Retinal pigment epithelial cell (primary cell): ENCODE measurements at regions not wholly inside any gene's neighbourhood (a gene's known extent, or its start where the extent isn't known, plus 50 kb on each side); places are given as distances from the start of the nearest gene placed in this dataset.

Source experiments
- DNase-seq: peaks from one replicate; pipeline ENCODE4 v3.0.0-alpha.2; 2010; ENCODE audit warnings: low read depth
- H3K4me3 ChIP-seq: 2 replicates; pipeline ENCODE4 v1.5.1; 2011; ENCODE audit warnings: mild to moderate bottlenecking, low read length, control low read depth, moderate library complexity
- TF ChIP-seq, protein P1 (sequence below): conservative IDR thresholded peaks from 2 replicates; pipeline ENCODE4 v1.5.1; 2011; ENCODE audit warnings: low read depth, low read length, control low read depth, inconsistent platforms

DNA sequence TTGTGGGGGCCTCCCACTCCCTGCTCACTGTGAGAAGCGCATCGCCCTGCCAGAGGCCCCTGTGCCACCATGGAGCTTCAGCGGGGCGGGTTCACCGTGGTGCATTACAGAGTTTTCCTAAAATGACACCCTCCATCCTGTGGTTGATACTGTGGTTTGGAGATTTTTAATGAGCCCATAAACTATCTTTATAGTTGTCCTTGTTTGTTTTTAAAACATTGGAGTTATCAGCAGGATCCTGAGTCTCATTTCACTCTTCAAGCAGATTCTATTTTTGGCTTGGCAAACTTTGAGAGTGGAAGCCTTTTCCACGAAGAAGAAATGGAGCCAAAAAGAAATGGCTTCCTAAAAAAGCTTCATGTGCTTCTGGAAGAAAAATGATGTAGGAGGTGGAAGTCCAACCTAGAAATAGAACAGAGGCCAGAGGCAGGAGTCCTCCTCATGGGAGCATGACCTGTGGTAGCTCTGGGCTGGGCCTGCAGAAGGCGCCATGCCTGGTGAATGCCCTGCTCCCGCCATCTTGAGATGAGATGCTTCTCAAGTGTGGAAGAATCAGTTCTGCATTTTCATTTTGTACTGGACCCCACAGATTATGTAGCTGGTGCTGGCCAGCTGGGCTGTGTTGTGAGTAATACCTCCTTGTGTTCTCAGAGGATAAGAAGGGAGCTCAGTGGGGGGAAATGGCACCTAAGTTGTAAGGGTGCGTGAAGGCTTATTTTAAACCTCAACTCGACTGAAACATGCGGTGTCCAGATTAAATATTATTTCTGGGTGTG lies 79.0 kb upstream of the RAI14 start:
- no peak overlapping the region for H3K4me3 ChIP-seq
- TF ChIP-seq, protein P1, sequence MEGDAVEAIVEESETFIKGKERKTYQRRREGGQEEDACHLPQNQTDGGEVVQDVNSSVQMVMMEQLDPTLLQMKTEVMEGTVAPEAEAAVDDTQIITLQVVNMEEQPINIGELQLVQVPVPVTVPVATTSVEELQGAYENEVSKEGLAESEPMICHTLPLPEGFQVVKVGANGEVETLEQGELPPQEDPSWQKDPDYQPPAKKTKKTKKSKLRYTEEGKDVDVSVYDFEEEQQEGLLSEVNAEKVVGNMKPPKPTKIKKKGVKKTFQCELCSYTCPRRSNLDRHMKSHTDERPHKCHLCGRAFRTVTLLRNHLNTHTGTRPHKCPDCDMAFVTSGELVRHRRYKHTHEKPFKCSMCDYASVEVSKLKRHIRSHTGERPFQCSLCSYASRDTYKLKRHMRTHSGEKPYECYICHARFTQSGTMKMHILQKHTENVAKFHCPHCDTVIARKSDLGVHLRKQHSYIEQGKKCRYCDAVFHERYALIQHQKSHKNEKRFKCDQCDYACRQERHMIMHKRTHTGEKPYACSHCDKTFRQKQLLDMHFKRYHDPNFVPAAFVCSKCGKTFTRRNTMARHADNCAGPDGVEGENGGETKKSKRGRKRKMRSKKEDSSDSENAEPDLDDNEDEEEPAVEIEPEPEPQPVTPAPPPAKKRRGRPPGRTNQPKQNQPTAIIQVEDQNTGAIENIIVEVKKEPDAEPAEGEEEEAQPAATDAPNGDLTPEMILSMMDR = no peak
- no peak for DNase-seq

DNA sequence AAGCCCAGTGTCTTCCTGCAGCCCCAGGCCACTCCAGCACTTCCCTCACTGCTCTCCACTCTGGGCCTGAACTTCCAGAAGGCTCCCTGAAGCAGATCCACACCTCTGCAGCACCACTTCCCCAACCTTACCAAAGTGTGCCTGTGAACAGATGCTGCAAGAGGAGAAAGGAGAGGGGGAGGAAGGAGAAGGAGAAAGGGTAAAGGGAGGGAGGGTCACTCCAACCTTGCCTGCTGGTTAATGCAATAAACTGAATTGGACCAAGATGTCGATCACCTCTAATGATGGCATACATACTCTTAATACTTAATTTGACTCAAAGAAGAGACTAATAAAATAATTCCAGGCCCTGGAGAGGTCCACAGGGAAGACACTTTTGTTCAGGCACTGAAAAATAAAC lies 77.2 kb upstream of the RAI14 start:
- TF ChIP-seq, protein P1 = no peak
- no peak for DNase-seq
- no peak overlapping the region for H3K4me3 ChIP-seq

DNA sequence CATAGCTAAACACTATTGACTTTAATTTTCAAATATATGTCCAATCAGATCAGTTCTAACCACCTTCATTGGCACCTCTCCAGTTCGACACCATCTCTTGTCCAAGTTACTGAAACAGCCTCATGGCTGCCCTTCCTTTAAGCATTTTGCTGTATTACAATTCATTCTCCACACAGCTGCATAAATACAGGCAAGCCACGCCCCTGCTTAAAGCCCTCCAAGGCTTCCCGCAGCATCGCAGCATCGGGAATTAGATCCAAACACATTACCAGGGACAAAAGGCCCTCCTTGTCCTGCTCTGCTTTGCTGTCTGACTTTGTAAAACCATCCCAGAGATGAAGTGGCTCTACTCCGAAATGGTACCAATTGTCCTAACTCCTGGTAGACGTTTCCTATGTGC lies 75.1 kb upstream of the RAI14 start:
- TF ChIP-seq, protein P1 = no peak
- no peak for DNase-seq
- no peak overlapping the region for H3K4me3 ChIP-seq

DNA sequence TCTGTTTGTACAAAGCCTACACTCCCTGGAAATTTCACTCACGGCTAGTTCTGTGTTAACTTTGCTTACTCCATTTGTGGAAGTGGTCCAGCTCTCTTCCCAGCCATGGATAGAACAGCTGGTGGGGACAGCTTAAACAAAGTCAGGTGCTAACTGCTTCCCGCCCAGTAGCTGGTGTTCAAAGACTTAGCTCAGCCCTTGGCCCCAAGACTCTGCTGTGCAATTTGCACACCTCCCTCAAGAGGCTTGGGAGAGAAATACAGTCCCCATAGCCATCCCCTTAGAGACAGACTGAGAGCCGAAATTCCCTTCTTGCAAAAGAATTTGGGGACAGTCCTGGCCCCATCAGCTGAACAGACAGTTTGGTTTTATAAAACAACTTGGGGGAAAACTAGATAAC lies 73.8 kb upstream of the RAI14 start:
- no peak overlapping the region for H3K4me3 ChIP-seq
- no peak for DNase-seq
- TF ChIP-seq, protein P1 = peak; percentile 10

DNA sequence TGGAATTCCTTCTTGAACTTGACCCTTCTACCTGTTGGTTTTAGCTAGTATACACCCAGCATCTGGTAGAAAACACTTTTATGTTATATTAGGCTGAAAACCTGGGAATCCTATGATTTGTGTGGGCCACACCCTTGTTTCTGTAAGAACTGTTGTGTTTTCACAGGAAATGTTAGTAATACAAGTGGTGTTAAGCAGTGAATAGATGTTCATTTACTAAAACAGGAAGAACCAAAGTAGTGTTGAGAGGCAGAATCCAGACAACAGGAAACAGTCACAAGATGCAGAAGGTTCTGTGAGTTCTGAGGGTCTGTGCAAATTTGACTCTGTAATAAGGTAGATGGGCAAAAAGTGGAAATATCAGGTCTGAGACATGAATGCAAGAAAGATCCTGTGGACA lies 73.0 kb upstream of the RAI14 start:
- no peak for DNase-seq
- TF ChIP-seq, protein P1 = no peak
- H3K4me3 ChIP-seq = no peak overlapping the region

DNA sequence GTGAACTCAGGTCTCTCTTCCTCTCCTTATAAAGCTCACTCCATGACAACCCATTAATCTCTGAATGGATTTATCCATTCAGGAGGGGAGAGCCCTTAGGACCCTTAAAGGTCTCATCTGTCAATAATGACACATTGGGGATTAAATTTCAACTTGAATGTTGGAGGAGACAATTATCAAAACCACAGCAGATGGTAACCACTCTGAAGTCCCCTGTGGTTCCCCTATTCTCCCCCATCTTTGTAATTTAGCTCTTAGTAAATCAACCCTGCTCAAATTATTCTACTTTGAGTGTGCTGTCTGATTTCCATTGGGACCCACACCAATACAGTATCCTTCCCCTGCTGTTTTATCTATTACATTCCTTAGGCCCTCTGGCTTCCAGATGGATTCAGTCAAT lies 72.0 kb upstream of the RAI14 start:
- no peak for DNase-seq
- no peak overlapping the region for H3K4me3 ChIP-seq
- TF ChIP-seq, protein P1 = no peak

DNA sequence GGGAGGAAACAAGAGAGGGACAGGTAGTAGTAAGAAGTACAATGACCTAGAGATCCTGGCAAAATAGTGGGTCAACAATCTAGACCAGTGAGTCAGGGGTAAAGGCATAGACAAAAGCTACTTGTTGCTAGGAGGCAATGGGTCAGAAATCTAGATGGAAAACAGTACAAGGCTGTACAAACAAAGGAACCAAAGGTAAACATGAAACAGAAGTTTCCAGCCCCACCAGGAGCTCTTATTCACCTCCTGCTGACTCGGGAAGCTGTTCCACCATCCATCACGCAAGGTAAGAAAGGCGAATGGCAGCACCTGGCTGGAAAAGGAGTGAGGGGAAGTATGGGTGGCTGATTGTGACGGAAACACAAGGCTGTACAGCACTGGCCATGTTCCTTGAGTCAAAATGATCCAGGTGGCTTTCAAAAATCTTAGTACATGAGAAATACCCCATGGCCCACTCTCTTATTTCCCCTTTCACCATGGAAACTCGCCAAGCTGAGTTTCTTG lies 70.5 kb upstream of the RAI14 start:
- DNase-seq = no peak
- TF ChIP-seq, protein P1 = no peak
- no peak overlapping the region for H3K4me3 ChIP-seq
